ENCODE measurements at regions not wholly inside any gene's neighbourhood (a gene's known extent, or its start where the extent isn't known, plus 50 kb on each side); places are given as distances from the start of the nearest gene placed in this dataset.
"Not testable (repeated sequence)": the region's sequence is repeated elsewhere in the genome, so short reads cannot be mapped to it uniquely, and the experiment has no call there.

- DNase-seq (ENCODE audit: low spot score), result no peak
Measured at GRCh38 chr3:165716592-165716991, 120.6 kb downstream of the BCHE start.

GRCh38 chr3:165713479-165713878 is 123.7 kb downstream of the BCHE start:
- DNase-seq (ENCODE audit: low spot score), result no peak

- no peak for DNase-seq (ENCODE audit: low spot score)
Measured at GRCh38 chr3:165712382-165712781, 124.8 kb downstream of the BCHE start.

GRCh38 chr3:165697910-165698309 is 139.3 kb downstream of the BCHE start:
- no peak for DNase-seq (ENCODE audit: low spot score)

GRCh38 chr3:165696496-165696895 is 140.7 kb downstream of the BCHE start:
- DNase-seq (ENCODE audit: low spot score), result no peak

- no peak for DNase-seq (ENCODE audit: low spot score)
Measured at GRCh38 chr3:165683947-165684346, 153.3 kb downstream of the BCHE start.

GRCh38 chr3:165682734-165683133 is 154.5 kb downstream of the BCHE start:
- no peak for DNase-seq (ENCODE audit: low spot score)

GRCh38 chr3:165669967-165670366 is 167.3 kb downstream of the BCHE start:
- DNase-seq (ENCODE audit: low spot score), result no peak

GRCh38 chr3:165669504-165669903 is 167.7 kb downstream of the BCHE start:
- no peak for DNase-seq (ENCODE audit: low spot score)

GRCh38 chr3:165667676-165668075 is 169.5 kb downstream of the BCHE start:
- no peak for DNase-seq (ENCODE audit: low spot score)

GRCh38 chr3:165658027-165658426 is 179.2 kb downstream of the BCHE start:
- no peak for DNase-seq (ENCODE audit: low spot score)

- no peak for DNase-seq (ENCODE audit: low spot score)
Measured at GRCh38 chr3:165653130-165653778, 184.0 kb downstream of the BCHE start.

GRCh38 chr3:165649282-165649681 is 187.9 kb downstream of the BCHE start:
- not testable (repeated sequence) for DNase-seq (ENCODE audit: low spot score)

GRCh38 chr3:165645191-165645590 is 192.0 kb downstream of the BCHE start:
- DNase-seq (ENCODE audit: low spot score), result no peak

- no peak for DNase-seq (ENCODE audit: low spot score)
Measured at GRCh38 chr3:165644331-165644730, 192.9 kb downstream of the BCHE start.

- no peak for DNase-seq (ENCODE audit: low spot score)
Measured at GRCh38 chr3:165643425-165643824, 193.8 kb downstream of the BCHE start.

- peak; percentile 68 for DNase-seq (ENCODE audit: low spot score)
Measured at GRCh38 chr3:165642761-165643420, 194.3 kb downstream of the BCHE start.

GRCh38 chr3:165641569-165642310 is 195.5 kb downstream of the BCHE start:
- no peak for DNase-seq (ENCODE audit: low spot score)

- no peak for DNase-seq (ENCODE audit: low spot score)
Measured at GRCh38 chr3:165640970-165641369, 196.3 kb downstream of the BCHE start.

- no peak for DNase-seq (ENCODE audit: low spot score)
Measured at GRCh38 chr3:165640031-165640430, 197.2 kb downstream of the BCHE start.

- DNase-seq (ENCODE audit: low spot score), result no peak
Measured at GRCh38 chr3:165638034-165638433, 199.2 kb downstream of the BCHE start.

- DNase-seq (ENCODE audit: low spot score), result no peak
Measured at GRCh38 chr3:165636684-165637015, 200.6 kb downstream of the BCHE start.
